ENCODE measurements at regions not wholly inside any gene's neighbourhood (a gene's known extent, or its start where the extent isn't known, plus 50 kb on each side); places are given as distances from the start of the nearest gene placed in this dataset.

GRCh38 chr9:80836013-80836412 is 853.3 kb downstream of the TLE1 start:
- peak; percentile 1 for DNase-seq (ENCODE audit: low read depth)
- TF ChIP-seq, protein P1, sequence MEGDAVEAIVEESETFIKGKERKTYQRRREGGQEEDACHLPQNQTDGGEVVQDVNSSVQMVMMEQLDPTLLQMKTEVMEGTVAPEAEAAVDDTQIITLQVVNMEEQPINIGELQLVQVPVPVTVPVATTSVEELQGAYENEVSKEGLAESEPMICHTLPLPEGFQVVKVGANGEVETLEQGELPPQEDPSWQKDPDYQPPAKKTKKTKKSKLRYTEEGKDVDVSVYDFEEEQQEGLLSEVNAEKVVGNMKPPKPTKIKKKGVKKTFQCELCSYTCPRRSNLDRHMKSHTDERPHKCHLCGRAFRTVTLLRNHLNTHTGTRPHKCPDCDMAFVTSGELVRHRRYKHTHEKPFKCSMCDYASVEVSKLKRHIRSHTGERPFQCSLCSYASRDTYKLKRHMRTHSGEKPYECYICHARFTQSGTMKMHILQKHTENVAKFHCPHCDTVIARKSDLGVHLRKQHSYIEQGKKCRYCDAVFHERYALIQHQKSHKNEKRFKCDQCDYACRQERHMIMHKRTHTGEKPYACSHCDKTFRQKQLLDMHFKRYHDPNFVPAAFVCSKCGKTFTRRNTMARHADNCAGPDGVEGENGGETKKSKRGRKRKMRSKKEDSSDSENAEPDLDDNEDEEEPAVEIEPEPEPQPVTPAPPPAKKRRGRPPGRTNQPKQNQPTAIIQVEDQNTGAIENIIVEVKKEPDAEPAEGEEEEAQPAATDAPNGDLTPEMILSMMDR (IDR thresholded peaks at IDR 0.05; ENCODE audit: insufficient read depth, low read depth, low read length, missing control alignments), result no peak
- no peak overlapping the region for H3K4me3 ChIP-seq (ENCODE audit: low read length)

GRCh38 chr9:80831751-80832150 is 857.6 kb downstream of the TLE1 start:
- no peak for DNase-seq (ENCODE audit: low read depth)
- TF ChIP-seq, protein P1 (IDR thresholded peaks at IDR 0.05; ENCODE audit: insufficient read depth, low read depth, low read length, missing control alignments), result no peak
- no peak overlapping the region for H3K4me3 ChIP-seq (ENCODE audit: low read length)

DNA sequence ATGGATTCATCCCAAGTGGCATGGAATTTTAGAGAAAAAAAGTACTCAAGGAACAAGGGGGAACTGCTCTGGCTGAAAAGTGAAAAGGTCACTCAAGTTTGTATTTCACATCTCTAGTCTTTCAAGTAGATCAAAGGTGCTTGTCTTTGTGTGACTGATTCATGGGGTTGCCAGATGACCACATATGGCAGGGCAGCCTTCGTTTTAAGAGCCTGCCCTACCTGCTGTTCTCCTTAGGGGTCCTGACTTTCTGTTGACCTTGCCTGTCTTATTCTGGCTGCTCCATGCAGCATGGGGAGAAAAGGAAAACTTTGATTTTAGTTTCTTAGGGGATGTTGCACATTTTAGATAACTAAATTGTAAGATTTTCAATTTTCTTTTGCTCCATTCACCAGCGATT is 877.7 kb downstream of the TLE1 start:
- DNase-seq (ENCODE audit: low read depth), result no peak
- TF ChIP-seq, protein P1 (IDR thresholded peaks at IDR 0.05; ENCODE audit: insufficient read depth, low read depth, low read length, missing control alignments), result no peak
- H3K4me3 ChIP-seq (ENCODE audit: low read length), result no peak overlapping the region

DNA sequence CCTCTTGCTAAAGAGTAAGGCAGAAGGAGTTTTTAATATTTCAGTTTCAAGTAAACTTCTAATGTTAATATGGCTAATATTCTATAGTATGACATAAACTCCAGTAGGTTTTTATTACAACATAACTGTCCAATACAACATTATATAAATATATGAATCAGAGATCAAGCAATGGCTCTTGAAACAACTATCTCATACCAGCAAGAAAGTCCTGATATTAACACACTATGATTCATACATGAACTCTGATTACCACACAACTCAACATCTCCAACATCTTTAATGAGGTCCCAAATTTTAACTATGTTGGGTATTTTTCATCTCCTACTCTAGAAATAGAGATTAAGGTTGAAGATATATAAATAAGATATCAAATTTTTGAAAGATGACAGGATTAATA is 878.3 kb downstream of the TLE1 start:
- peak; percentile 48 for DNase-seq (ENCODE audit: low read depth)
- TF ChIP-seq, protein P1 (IDR thresholded peaks at IDR 0.05; ENCODE audit: insufficient read depth, low read depth, low read length, missing control alignments), result no peak
- H3K4me3 ChIP-seq (ENCODE audit: low read length), result no peak overlapping the region

DNA sequence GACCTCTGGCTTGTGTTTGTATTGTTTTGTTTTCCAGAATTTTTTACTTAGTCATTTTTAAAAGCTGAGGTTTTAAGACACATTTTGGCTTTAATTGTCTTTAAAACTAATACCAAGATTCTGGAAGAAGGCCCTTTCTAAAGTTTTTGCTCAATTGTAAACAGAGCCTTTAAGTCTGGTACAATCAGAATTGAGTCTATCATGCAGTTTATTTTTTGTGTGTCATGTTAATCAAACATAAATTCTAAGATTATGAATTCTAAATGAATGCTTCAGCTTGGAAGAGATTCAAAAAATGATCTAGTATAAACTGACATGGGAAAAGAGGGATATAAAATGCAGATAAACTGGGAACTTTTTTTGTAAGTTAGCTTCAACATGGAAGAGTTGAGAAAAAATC is 882.7 kb downstream of the TLE1 start:
- TF ChIP-seq, protein P1 (IDR thresholded peaks at IDR 0.05; ENCODE audit: insufficient read depth, low read depth, low read length, missing control alignments), result no peak
- H3K4me3 ChIP-seq (ENCODE audit: low read length), result no peak overlapping the region
- DNase-seq (ENCODE audit: low read depth), result no peak

DNA sequence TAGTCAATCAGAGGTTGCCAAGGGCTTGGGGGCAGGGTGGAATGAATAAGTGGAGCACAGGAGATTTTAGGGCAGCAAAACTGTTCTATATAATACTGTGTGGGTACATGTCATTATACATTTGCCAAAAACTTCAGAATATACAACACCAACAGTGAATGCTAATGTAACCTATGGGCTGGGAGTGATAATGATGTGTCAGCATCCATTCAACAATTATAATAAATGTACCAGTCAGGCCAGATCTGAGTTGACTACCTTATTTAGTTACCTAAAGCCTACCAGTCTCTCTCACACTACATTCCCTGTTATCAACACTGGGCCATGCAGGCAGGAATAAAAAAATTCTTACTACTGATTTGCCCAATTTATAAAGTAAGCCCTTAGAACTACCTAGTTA is 884.5 kb downstream of the TLE1 start:
- TF ChIP-seq, protein P1 (IDR thresholded peaks at IDR 0.05; ENCODE audit: insufficient read depth, low read depth, low read length, missing control alignments), result no peak

DNA sequence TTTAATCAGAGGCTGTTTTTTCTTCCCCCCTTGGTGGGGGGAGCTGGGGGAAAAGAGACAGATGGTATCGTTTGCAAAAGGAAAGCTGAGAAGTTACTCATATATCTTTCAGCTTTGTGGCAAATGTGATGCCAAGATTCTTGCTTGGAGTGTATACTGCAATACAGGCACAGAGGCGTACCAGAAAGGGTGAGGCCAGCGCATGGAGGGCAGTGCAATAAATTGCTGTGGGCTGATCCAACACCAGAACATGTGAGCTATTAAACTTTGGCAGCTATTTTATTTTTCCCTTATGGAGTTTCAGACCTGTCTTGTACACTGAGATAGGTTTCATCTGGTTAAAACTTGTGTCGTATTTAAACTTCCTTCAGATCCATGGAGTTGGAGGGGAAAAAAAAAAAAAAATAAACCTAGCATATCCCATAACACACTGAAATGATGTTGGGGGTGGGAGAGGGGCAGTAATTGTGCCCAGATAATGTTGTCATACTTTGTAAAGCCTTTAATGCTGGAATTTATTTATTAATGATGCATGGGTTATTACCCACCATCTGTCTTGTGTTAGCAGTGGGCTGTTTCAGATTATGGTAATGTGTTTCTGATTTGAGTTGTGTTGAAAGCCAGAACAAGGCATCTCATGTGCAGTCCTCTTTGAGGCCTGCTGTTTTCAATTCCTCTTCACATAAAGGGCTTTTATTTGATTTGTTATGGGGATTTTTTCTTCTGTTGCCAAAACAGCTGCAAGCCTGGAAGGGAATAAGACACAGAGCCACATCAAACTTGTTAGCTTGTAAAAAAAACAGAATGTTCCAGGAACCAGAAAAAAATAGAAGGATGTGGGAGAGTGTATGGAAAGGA is 891.3 kb downstream of the TLE1 start:
- TF ChIP-seq, protein P1 (IDR thresholded peaks at IDR 0.05; ENCODE audit: insufficient read depth, low read depth, low read length, missing control alignments), result no peak
- no peak overlapping the region for H3K4me3 ChIP-seq (ENCODE audit: low read length)
- DNase-seq (ENCODE audit: low read depth), result no peak

More for the DNA sequence above, 884.5 kb downstream of the TLE1 start:
- no peak overlapping the region for H3K4me3 ChIP-seq (ENCODE audit: low read length)
- no peak for DNase-seq (ENCODE audit: low read depth)
